ENCODE measurements at regions not wholly inside any gene's neighbourhood (a gene's known extent, or its start where the extent isn't known, plus 50 kb on each side); places are given as distances from the start of the nearest gene placed in this dataset.
"Not testable (repeated sequence)": the region's sequence is repeated elsewhere in the genome, so short reads cannot be mapped to it uniquely, and the experiment has no call there.

GRCh38 chr4:19193274-19193981 is 1058.3 kb upstream of the SLIT2 start:
- DNase-seq, result no peak

GRCh38 chr4:19191979-19192650 is 1059.6 kb upstream of the SLIT2 start:
- DNase-seq, result no peak

- no peak for DNase-seq
Observed at GRCh38 chr4:19187691-19188090, 1064.0 kb upstream of the SLIT2 start.

GRCh38 chr4:19187096-19187495 is 1064.6 kb upstream of the SLIT2 start:
- DNase-seq, result no peak

- DNase-seq, result not testable (repeated sequence)
Observed at GRCh38 chr4:19181631-19182030, 1070.1 kb upstream of the SLIT2 start.

GRCh38 chr4:19178835-19179234 is 1072.9 kb upstream of the SLIT2 start:
- no peak for DNase-seq

- DNase-seq, result no peak
Observed at GRCh38 chr4:19177616-19178015, 1074.1 kb upstream of the SLIT2 start.

GRCh38 chr4:19171832-19172231 is 1079.9 kb upstream of the SLIT2 start:
- no peak for DNase-seq

GRCh38 chr4:19167311-19167710 is 1084.4 kb upstream of the SLIT2 start:
- DNase-seq, result no peak

- DNase-seq, result no peak
Observed at GRCh38 chr4:19164334-19164733, 1087.4 kb upstream of the SLIT2 start.

- no peak for DNase-seq
Observed at GRCh38 chr4:19159874-19160273, 1091.8 kb upstream of the SLIT2 start.

GRCh38 chr4:19158107-19158809 is 1093.4 kb upstream of the SLIT2 start:
- no peak for DNase-seq

- DNase-seq, result no peak
Observed at GRCh38 chr4:19156786-19157185, 1094.9 kb upstream of the SLIT2 start.

GRCh38 chr4:19155568-19155967 is 1096.1 kb upstream of the SLIT2 start:
- no peak for DNase-seq

- not testable (repeated sequence) for DNase-seq
Observed at GRCh38 chr4:19154267-19154666, 1097.4 kb upstream of the SLIT2 start.

GRCh38 chr4:19152264-19152663 is 1099.4 kb upstream of the SLIT2 start:
- no peak for DNase-seq

GRCh38 chr4:19151684-19152083 is 1100.0 kb upstream of the SLIT2 start:
- DNase-seq, result no peak

- DNase-seq, result no peak
Observed at GRCh38 chr4:19146038-19146437, 1105.7 kb upstream of the SLIT2 start.

- DNase-seq, result no peak
Observed at GRCh38 chr4:19135895-19136633, 1114.5 kb upstream of the LCORL start.

- no peak for DNase-seq
Observed at GRCh38 chr4:19134685-19135084, 1113.1 kb upstream of the LCORL start.

GRCh38 chr4:19133315-19133714 is 1111.8 kb upstream of the LCORL start:
- DNase-seq, result no peak

- no peak for DNase-seq
Observed at GRCh38 chr4:19130866-19131265, 1109.3 kb upstream of the LCORL start.

GRCh38 chr4:19128176-19128575 is 1106.6 kb upstream of the LCORL start:
- no peak for DNase-seq

Data from T1000 (cell line).